HG02852 (cell line): ENCODE measurements at regions not wholly inside any gene's neighbourhood (a gene's known extent, or its start where the extent isn't known, plus 50 kb on each side); places are given as distances from the start of the nearest gene placed in this dataset.

Experiments used
- ATAC-seq: cut with Tn5 transposase; IDR thresholded peaks from one replicate; pipeline ENCODE4 v1.9.1; 2021; ENCODE audit warnings: mild to moderate bottlenecking, moderate library complexity; ENCODE audit not compliant: unreplicated experiment

- ATAC-seq: no peak
Observed at GRCh38 chr2:19846567-19846966, 55.2 kb downstream of the TTC32 start.

- no peak for ATAC-seq
Observed at GRCh38 chr2:19846030-19846429, 55.8 kb downstream of the TTC32 start.

- no peak for ATAC-seq
Observed at GRCh38 chr2:19845323-19845920, 56.4 kb downstream of the TTC32 start.

GRCh38 chr2:19844750-19845149 is 57.0 kb downstream of the TTC32 start:
- ATAC-seq: no peak

GRCh38 chr2:19843992-19844515 is 57.7 kb downstream of the TTC32 start:
- ATAC-seq: no peak

GRCh38 chr2:19841918-19842693 is 59.7 kb downstream of the TTC32 start:
- ATAC-seq: no peak

- ATAC-seq: no peak
Observed at GRCh38 chr2:19839438-19839837, 62.3 kb downstream of the TTC32 start.

- no peak for ATAC-seq
Observed at GRCh38 chr2:19838616-19839015, 63.2 kb downstream of the TTC32 start.

- ATAC-seq: no peak
Observed at GRCh38 chr2:19837235-19837766, 64.5 kb downstream of the TTC32 start.

GRCh38 chr2:19835781-19836281 is 66.0 kb downstream of the TTC32 start:
- no peak for ATAC-seq

GRCh38 chr2:19833978-19834377 is 67.8 kb downstream of the TTC32 start:
- ATAC-seq: no peak

- no peak for ATAC-seq
Observed at GRCh38 chr2:19829672-19830071, 72.1 kb downstream of the TTC32 start.

GRCh38 chr2:19826874-19827273 is 74.9 kb downstream of the TTC32 start:
- no peak for ATAC-seq

GRCh38 chr2:19823507-19823906 is 78.3 kb downstream of the TTC32 start:
- no peak for ATAC-seq

GRCh38 chr2:19819097-19820065 is 82.4 kb downstream of the TTC32 start:
- no peak for ATAC-seq

GRCh38 chr2:19818543-19818942 is 83.2 kb downstream of the TTC32 start:
- ATAC-seq: no peak

- no peak for ATAC-seq
Observed at GRCh38 chr2:19818039-19818438, 83.7 kb downstream of the TTC32 start.

- no peak for ATAC-seq
Observed at GRCh38 chr2:19815746-19816145, 86.0 kb downstream of the TTC32 start.

GRCh38 chr2:19812166-19812565 is 89.6 kb downstream of the TTC32 start:
- no peak for ATAC-seq

GRCh38 chr2:19811186-19811585 is 90.6 kb downstream of the TTC32 start:
- ATAC-seq: no peak

GRCh38 chr2:19810637-19811036 is 91.1 kb downstream of the TTC32 start:
- ATAC-seq: no peak
